Fibroblast of lung (primary cell): ENCODE measurements at regions not wholly inside any gene's neighbourhood (a gene's known extent, or its start where the extent isn't known, plus 50 kb on each side); places are given as distances from the start of the nearest gene placed in this dataset.

Source experiments
- EZH2 ChIP-seq: IDR thresholded peaks from 2 replicates; pipeline ENCODE4 v1.5.1; 2012; ENCODE audit warnings: low read length, control low read depth, mild to moderate bottlenecking; ENCODE audit errors: missing control alignments
- TF ChIP-seq, protein P1 (sequence below), 2 donors: IDR thresholded peaks in 1 of 2; conservative IDR thresholded peaks in 1 of 2; 1 replicate in 1 of 2; 2 replicates in 1 of 2; pipeline ENCODE4 v1.5.1; 2011 to 2012; ENCODE audit warnings: low read length in 2 of 2, control low read depth in 1 of 2, inconsistent platforms in 1 of 2, low read depth in 1 of 2, mild to moderate bottlenecking in 1 of 2

DNA sequence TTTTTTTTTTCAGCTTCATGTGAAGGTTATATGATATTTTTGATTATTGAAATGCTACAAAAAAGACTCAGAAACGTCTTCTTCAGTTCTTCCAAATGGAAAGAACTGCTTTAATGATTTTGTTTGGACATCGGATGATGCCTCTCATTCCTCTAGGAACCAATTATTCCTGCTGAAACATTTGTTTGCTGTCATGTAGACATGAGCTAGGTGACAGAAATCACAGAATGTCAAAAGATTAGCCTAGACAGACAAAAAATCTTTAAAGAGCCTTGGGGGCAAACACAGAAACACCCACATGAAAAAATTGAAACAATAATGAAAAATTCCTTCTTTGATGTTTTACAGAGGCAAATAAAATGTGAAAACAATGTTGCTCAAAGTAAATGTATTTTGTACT, 244.2 kb upstream of the EDIL3 start:
- TF ChIP-seq, protein P1, sequence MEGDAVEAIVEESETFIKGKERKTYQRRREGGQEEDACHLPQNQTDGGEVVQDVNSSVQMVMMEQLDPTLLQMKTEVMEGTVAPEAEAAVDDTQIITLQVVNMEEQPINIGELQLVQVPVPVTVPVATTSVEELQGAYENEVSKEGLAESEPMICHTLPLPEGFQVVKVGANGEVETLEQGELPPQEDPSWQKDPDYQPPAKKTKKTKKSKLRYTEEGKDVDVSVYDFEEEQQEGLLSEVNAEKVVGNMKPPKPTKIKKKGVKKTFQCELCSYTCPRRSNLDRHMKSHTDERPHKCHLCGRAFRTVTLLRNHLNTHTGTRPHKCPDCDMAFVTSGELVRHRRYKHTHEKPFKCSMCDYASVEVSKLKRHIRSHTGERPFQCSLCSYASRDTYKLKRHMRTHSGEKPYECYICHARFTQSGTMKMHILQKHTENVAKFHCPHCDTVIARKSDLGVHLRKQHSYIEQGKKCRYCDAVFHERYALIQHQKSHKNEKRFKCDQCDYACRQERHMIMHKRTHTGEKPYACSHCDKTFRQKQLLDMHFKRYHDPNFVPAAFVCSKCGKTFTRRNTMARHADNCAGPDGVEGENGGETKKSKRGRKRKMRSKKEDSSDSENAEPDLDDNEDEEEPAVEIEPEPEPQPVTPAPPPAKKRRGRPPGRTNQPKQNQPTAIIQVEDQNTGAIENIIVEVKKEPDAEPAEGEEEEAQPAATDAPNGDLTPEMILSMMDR (conservative IDR thresholded peaks at IDR 0.05 in 1 of 2, IDR thresholded peaks at IDR 0.05 in 1 of 2; ENCODE audit: low read depth in 1 of 2, low read length in 2 of 2) = no peak
- TF ChIP-seq EZH2 = no peak
